Thoracic aorta (tissue), 2 donors: ENCODE measurements at regions not wholly inside any gene's neighbourhood (a gene's known extent, or its start where the extent isn't known, plus 50 kb on each side); places are given as distances from the start of the nearest gene placed in this dataset.

Experiments
- ATAC-seq: fragments of 150-250 bp; one replicate; pipeline ENCODE4 v1.8.0; 2017; ENCODE audit warnings: low read depth; ENCODE audit not compliant: insufficient number of reproducible peaks, low FRiP score
- DNase-seq: peaks from one replicate; pipeline ENCODE4 v3.0.0-alpha.2; 2020; ENCODE audit warnings: low spot score
- H3K27ac ChIP-seq, 2 donors: fragments of 200-600 bp; sonication (generic); 1 replicate in 1 of 2; 2 replicates in 1 of 2; pipeline ENCODE4 v1.5.1; 2016; ENCODE audit warnings: mild to moderate bottlenecking in 2 of 2, moderate library complexity in 2 of 2
- H3K27me3 ChIP-seq: fragments of 200-600 bp; sonication (generic); replicated peaks from 2 replicates; pipeline ENCODE4 v1.6.0; 2016; ENCODE audit warnings: mild to moderate bottlenecking; ENCODE audit not compliant: insufficient read depth
- H3K36me3 ChIP-seq: fragments of 200-600 bp; sonication (generic); one replicate; pipeline ENCODE4 v1.5.1; 2016
- H3K4me1 ChIP-seq, 2 donors: fragments of 200-600 bp; sonication (generic); 1 replicate in 1 of 2; 2 replicates in 1 of 2; pipeline versions ENCODE4 v1.5.1 to v1.6.0; 2016; ENCODE audit warnings: low read depth in 2 of 2, mild to moderate bottlenecking in 1 of 2; ENCODE audit not compliant: control insufficient read depth in 1 of 2
- H3K4me3 ChIP-seq: fragments of 200-600 bp; sonication (generic); 2 replicates; pipeline ENCODE4 v1.5.1; 2016; ENCODE audit warnings: mild to moderate bottlenecking
- H3K9me3 ChIP-seq: fragments of 200-600 bp; sonication (generic); 2 replicates; pipeline ENCODE4 v1.5.1; 2016
- TF ChIP-seq, protein P1 (sequence below): fragments of 200-600 bp; sonication (generic); IDR thresholded peaks from one replicate; pipeline ENCODE4 v1.5.1; 2019; ENCODE audit warnings: antibody characterized with exemption

DNA sequence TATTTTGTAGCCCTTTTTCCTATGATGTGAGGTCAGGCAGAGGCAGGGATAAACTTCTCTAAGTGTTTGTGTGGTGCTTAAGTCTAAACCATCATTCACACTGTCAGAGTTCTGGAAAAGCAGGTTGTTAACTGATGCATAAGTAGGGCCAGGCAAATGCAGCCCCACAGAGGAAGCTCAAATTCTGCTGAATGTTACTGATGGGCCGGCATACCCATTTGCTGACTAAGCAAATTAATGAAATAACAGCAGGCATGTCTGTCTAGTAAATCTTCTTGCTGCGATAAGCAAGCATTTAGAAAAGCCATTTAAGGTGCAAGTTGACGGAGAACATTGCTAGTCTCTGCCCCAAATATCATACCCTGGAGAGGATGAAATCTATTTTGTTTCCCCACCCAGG, 523.2 kb upstream of the CCDC196 start:
- Histone ChIP-seq H3K9me3 (no peaks in the 10 kb centered on the region), H3K27ac (no peak overlapping the region), H3K27me3 (no peaks in the 10 kb centered on the region), H3K4me3 (no peak overlapping the region), H3K36me3 (no peaks in the 10 kb centered on the region), H3K4me1 (no peaks in the 10 kb centered on the region)
- TF ChIP-seq, protein P1, sequence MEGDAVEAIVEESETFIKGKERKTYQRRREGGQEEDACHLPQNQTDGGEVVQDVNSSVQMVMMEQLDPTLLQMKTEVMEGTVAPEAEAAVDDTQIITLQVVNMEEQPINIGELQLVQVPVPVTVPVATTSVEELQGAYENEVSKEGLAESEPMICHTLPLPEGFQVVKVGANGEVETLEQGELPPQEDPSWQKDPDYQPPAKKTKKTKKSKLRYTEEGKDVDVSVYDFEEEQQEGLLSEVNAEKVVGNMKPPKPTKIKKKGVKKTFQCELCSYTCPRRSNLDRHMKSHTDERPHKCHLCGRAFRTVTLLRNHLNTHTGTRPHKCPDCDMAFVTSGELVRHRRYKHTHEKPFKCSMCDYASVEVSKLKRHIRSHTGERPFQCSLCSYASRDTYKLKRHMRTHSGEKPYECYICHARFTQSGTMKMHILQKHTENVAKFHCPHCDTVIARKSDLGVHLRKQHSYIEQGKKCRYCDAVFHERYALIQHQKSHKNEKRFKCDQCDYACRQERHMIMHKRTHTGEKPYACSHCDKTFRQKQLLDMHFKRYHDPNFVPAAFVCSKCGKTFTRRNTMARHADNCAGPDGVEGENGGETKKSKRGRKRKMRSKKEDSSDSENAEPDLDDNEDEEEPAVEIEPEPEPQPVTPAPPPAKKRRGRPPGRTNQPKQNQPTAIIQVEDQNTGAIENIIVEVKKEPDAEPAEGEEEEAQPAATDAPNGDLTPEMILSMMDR = no peak
- DNase-seq (no peak), ATAC-seq (no peak)

DNA sequence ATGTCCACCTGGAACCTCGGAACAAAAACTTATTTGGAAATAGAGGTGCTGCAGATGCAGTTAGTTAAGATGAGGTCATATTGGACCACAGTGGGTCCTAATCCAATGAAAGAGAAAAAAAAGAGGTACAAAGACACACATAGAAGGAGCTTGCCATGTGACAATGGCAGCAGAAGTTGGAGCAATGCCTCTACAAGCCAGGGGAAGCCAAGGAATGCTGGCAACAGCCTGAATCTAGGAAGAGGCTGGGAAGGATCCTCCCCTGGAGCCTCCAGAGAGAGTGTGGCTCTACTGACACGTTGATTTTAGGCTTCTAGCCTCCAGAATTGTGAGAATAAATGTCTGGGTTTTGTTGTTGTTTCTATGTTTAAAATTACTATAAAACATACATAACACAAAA, 521.8 kb upstream of the CCDC196 start:
- H3K4me3 ChIP-seq = no peak overlapping the region
- TF ChIP-seq, protein P1 = no peak
- H3K4me1 ChIP-seq = no peaks in the 10 kb centered on the region
- no peaks in the 10 kb centered on the region for H3K9me3 ChIP-seq
- H3K27me3 ChIP-seq = no peaks in the 10 kb centered on the region
- no peaks in the 10 kb centered on the region for H3K36me3 ChIP-seq
- ATAC-seq (no peak), DNase-seq (no peak)
- H3K27ac ChIP-seq = no peak overlapping the region

DNA sequence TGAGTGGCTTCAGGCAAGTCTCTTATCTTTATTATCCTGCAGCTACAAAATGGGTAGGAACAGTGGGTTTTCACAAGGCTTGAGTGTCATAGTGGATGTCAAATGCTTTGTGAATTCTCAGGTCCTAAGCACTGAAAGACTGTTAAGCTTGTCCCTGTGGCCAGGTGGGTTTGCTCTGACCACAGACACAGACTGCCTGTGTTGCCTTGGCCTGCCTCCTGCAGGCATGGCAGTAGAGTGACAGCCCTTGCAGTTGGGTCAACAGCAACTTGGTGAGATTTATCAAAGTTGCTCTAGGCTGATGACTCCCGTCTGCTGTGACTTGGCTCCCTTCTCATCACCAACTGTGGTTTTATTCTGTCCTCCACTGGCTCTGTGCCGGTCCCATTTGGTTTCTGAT, 520.0 kb upstream of the CCDC196 start:
- Histone ChIP-seq H3K27ac (no peak overlapping the region), H3K27me3 (no peaks in the 10 kb centered on the region)

DNA sequence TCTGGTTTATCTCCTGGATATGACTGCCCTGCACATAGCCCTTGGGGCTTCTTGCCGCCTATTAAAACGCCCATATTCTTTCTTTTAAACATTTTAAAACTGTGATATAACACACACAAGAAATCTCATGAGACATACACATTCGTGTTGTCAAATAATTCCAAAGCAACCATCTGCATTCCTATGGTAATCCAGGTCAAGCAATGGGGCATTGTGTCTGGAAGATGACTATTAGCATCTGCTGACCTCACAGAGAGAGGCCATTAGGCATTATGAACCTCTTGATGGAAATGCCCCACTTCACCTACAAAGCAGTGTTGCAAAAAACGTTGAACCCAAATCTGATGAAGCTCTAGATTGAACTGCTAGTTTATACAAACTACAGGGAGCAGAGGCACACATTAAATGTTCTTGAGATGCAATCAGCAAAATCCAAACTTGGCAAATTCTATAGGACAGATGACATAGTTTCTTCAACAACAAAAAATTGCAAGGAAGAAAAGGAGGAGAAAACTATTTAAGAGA, 513.8 kb upstream of the CCDC196 start:
- Histone ChIP-seq H3K4me1 (no peaks in the 10 kb centered on the region), H3K9me3 (no peaks in the 10 kb centered on the region), H3K36me3 (no peaks in the 10 kb centered on the region), H3K27ac (no peak overlapping the region), H3K27me3 (no peaks in the 10 kb centered on the region), H3K4me3 (no peak overlapping the region)
- ATAC-seq (no peak), DNase-seq (no peak)
- TF ChIP-seq, protein P1 = no peak

More for the DNA sequence above, 520.0 kb upstream of the CCDC196 start:
- no peaks in the 10 kb centered on the region for H3K36me3 ChIP-seq
- H3K4me1 ChIP-seq = no peaks in the 10 kb centered on the region
- H3K4me3 ChIP-seq = no peak overlapping the region
- H3K9me3 ChIP-seq = no peaks in the 10 kb centered on the region
- DNase-seq (no peak), ATAC-seq (no peak)
- TF ChIP-seq, protein P1 = no peak

DNA sequence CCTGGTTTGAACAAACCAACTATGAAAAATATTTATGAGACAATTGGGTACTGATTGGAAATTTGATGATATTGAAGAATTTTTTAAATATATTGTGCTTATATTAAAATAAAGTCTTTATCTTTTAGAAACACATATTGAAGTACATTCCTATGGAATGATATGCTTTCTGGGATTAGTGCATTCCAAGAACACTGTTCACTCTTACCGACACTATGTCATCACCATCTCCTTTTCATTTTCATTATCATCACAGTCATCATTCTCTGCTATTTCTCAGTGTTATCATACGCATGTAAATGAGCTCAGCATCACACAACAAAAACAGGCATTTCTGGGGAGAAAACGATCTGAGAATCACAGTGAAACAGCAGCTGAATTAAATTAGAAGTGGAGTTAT, 513.3 kb upstream of the CCDC196 start:
- Histone ChIP-seq H3K4me1 (no peaks in the 10 kb centered on the region), H3K4me3 (no peak overlapping the region), H3K36me3 (no peaks in the 10 kb centered on the region), H3K9me3 (no peaks in the 10 kb centered on the region), H3K27ac (no peak overlapping the region), H3K27me3 (no peaks in the 10 kb centered on the region)
- TF ChIP-seq, protein P1 = no peak
- ATAC-seq (no peak), DNase-seq (no peak)
